Thoracic aorta (tissue), 2 donors: ENCODE measurements at regions not wholly inside any gene's neighbourhood (a gene's known extent, or its start where the extent isn't known, plus 50 kb on each side); places are given as distances from the start of the nearest gene placed in this dataset.

ENCODE experiments used
- ATAC-seq: fragments of 150-250 bp; one replicate; pipeline ENCODE4 v1.8.0; 2017; ENCODE audit warnings: low read depth; ENCODE audit not compliant: insufficient number of reproducible peaks, low FRiP score
- DNase-seq: peaks from one replicate; pipeline ENCODE4 v3.0.0-alpha.2; 2020; ENCODE audit warnings: low spot score
- H3K27ac ChIP-seq, 2 donors: fragments of 200-600 bp; sonication (generic); 1 replicate in 1 of 2; 2 replicates in 1 of 2; pipeline ENCODE4 v1.5.1; 2016; ENCODE audit warnings: mild to moderate bottlenecking in 2 of 2, moderate library complexity in 2 of 2
- H3K27me3 ChIP-seq: fragments of 200-600 bp; sonication (generic); replicated peaks from 2 replicates; pipeline ENCODE4 v1.6.0; 2016; ENCODE audit warnings: mild to moderate bottlenecking; ENCODE audit not compliant: insufficient read depth
- H3K36me3 ChIP-seq: fragments of 200-600 bp; sonication (generic); one replicate; pipeline ENCODE4 v1.5.1; 2016
- H3K4me1 ChIP-seq, 2 donors: fragments of 200-600 bp; sonication (generic); 1 replicate in 1 of 2; 2 replicates in 1 of 2; pipeline versions ENCODE4 v1.5.1 to v1.6.0; 2016; ENCODE audit warnings: low read depth in 2 of 2, mild to moderate bottlenecking in 1 of 2; ENCODE audit not compliant: control insufficient read depth in 1 of 2
- H3K4me3 ChIP-seq: fragments of 200-600 bp; sonication (generic); 2 replicates; pipeline ENCODE4 v1.5.1; 2016; ENCODE audit warnings: mild to moderate bottlenecking
- H3K9me3 ChIP-seq: fragments of 200-600 bp; sonication (generic); 2 replicates; pipeline ENCODE4 v1.5.1; 2016
- TF ChIP-seq, protein P1 (sequence below): fragments of 200-600 bp; sonication (generic); IDR thresholded peaks from one replicate; pipeline ENCODE4 v1.5.1; 2019; ENCODE audit warnings: antibody characterized with exemption

DNA sequence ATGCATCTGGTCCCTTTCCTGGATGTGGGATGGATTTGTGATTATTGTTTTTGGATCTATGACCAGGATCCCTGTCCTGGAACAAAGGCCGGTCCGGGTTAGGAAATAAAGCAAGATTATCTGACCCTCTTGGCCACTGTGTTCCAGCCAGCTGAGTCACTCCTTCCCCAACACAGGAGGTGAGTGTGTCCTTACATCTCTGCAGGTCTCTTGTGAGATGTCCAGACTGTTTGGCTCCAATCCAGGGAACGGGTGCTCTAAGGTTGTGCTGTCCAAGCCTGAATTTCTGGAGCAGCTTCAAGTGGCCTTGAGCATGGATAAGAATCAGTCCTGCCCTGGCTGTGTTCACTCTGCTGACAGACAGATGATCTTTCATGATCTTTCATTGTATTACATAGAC is 136.5 kb upstream of the CCL2 start:
- H3K4me1 ChIP-seq: no peaks in the 10 kb centered on the region
- DNase-seq (no peak), ATAC-seq (no peak)
- TF ChIP-seq, protein P1, sequence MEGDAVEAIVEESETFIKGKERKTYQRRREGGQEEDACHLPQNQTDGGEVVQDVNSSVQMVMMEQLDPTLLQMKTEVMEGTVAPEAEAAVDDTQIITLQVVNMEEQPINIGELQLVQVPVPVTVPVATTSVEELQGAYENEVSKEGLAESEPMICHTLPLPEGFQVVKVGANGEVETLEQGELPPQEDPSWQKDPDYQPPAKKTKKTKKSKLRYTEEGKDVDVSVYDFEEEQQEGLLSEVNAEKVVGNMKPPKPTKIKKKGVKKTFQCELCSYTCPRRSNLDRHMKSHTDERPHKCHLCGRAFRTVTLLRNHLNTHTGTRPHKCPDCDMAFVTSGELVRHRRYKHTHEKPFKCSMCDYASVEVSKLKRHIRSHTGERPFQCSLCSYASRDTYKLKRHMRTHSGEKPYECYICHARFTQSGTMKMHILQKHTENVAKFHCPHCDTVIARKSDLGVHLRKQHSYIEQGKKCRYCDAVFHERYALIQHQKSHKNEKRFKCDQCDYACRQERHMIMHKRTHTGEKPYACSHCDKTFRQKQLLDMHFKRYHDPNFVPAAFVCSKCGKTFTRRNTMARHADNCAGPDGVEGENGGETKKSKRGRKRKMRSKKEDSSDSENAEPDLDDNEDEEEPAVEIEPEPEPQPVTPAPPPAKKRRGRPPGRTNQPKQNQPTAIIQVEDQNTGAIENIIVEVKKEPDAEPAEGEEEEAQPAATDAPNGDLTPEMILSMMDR: no peak
- no peak overlapping the region for H3K27ac ChIP-seq
- no peaks in the 10 kb centered on the region for H3K27me3 ChIP-seq
- no peak overlapping the region for H3K4me3 ChIP-seq
- H3K36me3 ChIP-seq: no peaks in the 10 kb centered on the region
- no peaks in the 10 kb centered on the region for H3K9me3 ChIP-seq

DNA sequence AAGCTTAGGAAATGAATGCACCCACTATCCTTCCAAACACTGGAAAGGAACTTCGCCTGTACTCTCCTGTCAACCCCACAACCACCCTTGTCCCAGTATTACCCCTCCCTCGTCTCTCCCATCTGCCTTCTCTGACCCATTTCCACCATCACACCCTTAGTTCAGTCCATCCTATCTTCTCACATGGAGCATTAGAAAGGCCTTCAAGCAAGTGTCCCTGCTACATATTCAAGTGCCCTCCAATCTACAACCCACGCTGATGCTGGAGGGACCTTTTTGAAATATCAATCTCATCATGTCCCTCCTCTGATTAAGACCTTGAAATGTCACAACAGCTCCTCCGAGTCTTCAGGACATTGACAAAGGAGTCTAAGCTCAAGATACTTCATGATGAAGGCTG is 133.8 kb upstream of the CCL2 start:
- DNase-seq (no peak), ATAC-seq (no peak)
- no peaks in the 10 kb centered on the region for H3K27me3 ChIP-seq
- no peak overlapping the region for H3K4me3 ChIP-seq
- TF ChIP-seq, protein P1: no peak
- no peak overlapping the region for H3K27ac ChIP-seq
- no peaks in the 10 kb centered on the region for H3K9me3 ChIP-seq
- no peaks in the 10 kb centered on the region for H3K4me1 ChIP-seq
- no peaks in the 10 kb centered on the region for H3K36me3 ChIP-seq

- no peaks in the 10 kb centered on the region for H3K4me1 ChIP-seq
- H3K27me3 ChIP-seq: no peaks in the 10 kb centered on the region
- H3K36me3 ChIP-seq: no peaks in the 10 kb centered on the region
- no peak overlapping the region for H3K27ac ChIP-seq
- H3K9me3 ChIP-seq: no peaks in the 10 kb centered on the region
- H3K4me3 ChIP-seq: no peak overlapping the region
- DNase-seq (no peak), ATAC-seq (no peak)
- TF ChIP-seq, protein P1: no peak
Measured at GRCh38 chr17:34122515-34122914, 132.6 kb upstream of the CCL2 start.

DNA sequence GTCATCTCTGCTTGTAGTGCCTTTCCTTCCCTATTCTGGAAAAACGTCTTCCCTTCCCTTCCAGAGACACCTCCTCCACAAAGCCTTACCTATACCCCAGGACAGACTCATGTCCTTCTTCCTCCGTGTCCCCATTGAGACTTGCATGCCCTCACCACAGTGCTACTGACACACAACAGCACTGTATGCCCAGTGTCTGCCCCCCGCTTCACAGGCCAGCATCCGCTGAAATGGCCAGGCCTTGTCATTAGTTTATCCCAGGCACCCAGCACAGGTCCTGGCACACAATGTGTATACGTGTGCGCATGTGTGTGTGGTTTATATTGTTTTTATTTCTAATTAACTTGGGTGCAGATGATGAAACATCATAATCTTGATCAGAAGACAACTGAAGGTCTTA is 130.1 kb upstream of the CCL2 start:
- Histone ChIP-seq H3K36me3 (no peaks in the 10 kb centered on the region), H3K9me3 (no peaks in the 10 kb centered on the region), H3K27ac (no peak overlapping the region), H3K27me3 (no peaks in the 10 kb centered on the region), H3K4me3 (no peak overlapping the region), H3K4me1 (no peaks in the 10 kb centered on the region)
- TF ChIP-seq, protein P1: no peak
- no peak for DNase-seq
- ATAC-seq: no peak

DNA sequence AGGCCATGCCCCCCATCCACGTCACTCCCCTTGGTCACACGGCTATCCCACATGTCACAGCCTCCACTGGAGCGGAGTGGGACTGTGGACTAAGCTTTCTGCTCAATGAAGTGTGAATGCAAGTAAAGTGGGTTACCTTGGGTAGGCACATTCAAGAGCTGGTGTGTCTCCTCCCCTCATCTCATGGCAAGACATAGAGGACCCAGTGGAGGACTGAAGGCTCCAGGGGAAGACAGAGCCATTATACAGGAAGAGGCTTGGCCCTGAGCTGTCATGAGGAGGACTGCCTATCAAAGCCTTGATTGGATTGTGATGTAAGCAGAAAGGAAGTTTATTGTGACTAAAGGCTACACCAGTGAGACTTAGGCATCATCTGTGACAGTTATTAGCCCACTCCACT is 129.2 kb upstream of the CCL2 start:
- ATAC-seq (no peak), DNase-seq (no peak)
- no peaks in the 10 kb centered on the region for H3K4me1 ChIP-seq
- no peaks in the 10 kb centered on the region for H3K36me3 ChIP-seq
- no peaks in the 10 kb centered on the region for H3K27me3 ChIP-seq
- no peaks in the 10 kb centered on the region for H3K9me3 ChIP-seq
- H3K27ac ChIP-seq: no peak overlapping the region
- TF ChIP-seq, protein P1: no peak
- no peak overlapping the region for H3K4me3 ChIP-seq
